C4-2B (cell line): ENCODE measurements at regions not wholly inside any gene's neighbourhood (a gene's known extent, or its start where the extent isn't known, plus 50 kb on each side); places are given as distances from the start of the nearest gene placed in this dataset.

Experiments
- ZFX ChIP-seq: fragments of 450-650 bp; IDR thresholded peaks from 2 replicates; pipeline ENCODE4 v1.6.1; 2017
- TF ChIP-seq, protein P1 (sequence below): fragments of 450-650 bp; conservative IDR thresholded peaks from 2 replicates; pipeline ENCODE4 v1.5.1; 2017; ENCODE audit warnings: mild to moderate bottlenecking

DNA sequence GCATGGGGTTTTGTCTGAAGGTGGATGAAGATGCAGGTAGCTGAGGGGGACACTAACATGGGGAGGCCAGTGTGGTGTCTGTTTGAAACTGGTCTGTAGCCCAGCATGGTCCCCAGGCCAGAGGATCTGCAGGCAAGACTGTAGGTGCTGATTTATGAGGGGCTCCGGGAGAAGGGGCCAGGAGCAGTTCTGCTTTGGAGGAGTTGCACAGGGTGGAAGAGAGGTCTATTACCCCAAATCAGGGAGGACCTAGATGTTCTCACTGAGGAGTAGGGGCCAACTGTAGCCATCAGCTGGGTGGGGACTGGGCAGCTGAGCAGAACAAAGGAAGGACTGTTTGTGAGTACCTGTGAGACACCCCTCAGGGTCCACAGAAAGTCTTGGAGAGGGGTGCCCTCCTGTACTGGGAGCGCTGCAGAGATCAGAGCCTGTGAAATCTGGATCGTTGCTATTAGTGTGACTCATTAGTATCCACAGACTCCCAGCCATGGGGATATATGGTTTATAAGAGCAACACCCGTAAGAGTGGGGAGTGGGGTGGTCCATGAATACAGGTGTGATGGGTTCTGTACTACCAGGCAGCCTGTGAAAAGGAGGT is 64.3 kb upstream of the IRF2BP2 start:
- TF ChIP-seq, protein P1, sequence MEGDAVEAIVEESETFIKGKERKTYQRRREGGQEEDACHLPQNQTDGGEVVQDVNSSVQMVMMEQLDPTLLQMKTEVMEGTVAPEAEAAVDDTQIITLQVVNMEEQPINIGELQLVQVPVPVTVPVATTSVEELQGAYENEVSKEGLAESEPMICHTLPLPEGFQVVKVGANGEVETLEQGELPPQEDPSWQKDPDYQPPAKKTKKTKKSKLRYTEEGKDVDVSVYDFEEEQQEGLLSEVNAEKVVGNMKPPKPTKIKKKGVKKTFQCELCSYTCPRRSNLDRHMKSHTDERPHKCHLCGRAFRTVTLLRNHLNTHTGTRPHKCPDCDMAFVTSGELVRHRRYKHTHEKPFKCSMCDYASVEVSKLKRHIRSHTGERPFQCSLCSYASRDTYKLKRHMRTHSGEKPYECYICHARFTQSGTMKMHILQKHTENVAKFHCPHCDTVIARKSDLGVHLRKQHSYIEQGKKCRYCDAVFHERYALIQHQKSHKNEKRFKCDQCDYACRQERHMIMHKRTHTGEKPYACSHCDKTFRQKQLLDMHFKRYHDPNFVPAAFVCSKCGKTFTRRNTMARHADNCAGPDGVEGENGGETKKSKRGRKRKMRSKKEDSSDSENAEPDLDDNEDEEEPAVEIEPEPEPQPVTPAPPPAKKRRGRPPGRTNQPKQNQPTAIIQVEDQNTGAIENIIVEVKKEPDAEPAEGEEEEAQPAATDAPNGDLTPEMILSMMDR = no peak
- no peak for TF ChIP-seq ZFX
